ENCODE measurements at regions not wholly inside any gene's neighbourhood (a gene's known extent, or its start where the extent isn't known, plus 50 kb on each side); places are given as distances from the start of the nearest gene placed in this dataset.
"Not testable (repeated sequence)": the region's sequence is repeated elsewhere in the genome, so short reads cannot be mapped to it uniquely, and the experiment has no call there.

GRCh38 chr2:16391986-16392385, 273.6 kb downstream of the CYRIA start:
- DNase-seq, result no peak

GRCh38 chr2:16390561-16390960, 275.1 kb downstream of the CYRIA start:
- DNase-seq, result no peak

GRCh38 chr2:16389611-16390010, 276.0 kb downstream of the CYRIA start:
- DNase-seq, result no peak

GRCh38 chr2:16388199-16388830, 277.3 kb downstream of the CYRIA start:
- DNase-seq, result not testable (repeated sequence)

GRCh38 chr2:16387461-16387984, 278.1 kb downstream of the CYRIA start:
- DNase-seq, result no peak

GRCh38 chr2:16386431-16386830, 279.2 kb downstream of the CYRIA start:
- DNase-seq, result no peak

GRCh38 chr2:16386031-16386430, 279.6 kb downstream of the CYRIA start:
- DNase-seq, result no peak

- DNase-seq, result no peak
These were observed 280.3 kb downstream of the CYRIA start for GRCh38 chr2:16385341-16385740.

GRCh38 chr2:16383411-16383810, 282.2 kb downstream of the CYRIA start:
- DNase-seq, result no peak

- no peak for DNase-seq
These were observed 283.2 kb downstream of the CYRIA start for GRCh38 chr2:16382451-16382850.

GRCh38 chr2:16381511-16381910, 284.1 kb downstream of the CYRIA start:
- DNase-seq, result no peak

- DNase-seq, result not testable (repeated sequence)
These were observed 285.7 kb downstream of the CYRIA start for GRCh38 chr2:16379901-16380300.

GRCh38 chr2:16379061-16379460, 286.6 kb downstream of the CYRIA start:
- DNase-seq, result not testable (repeated sequence)

GRCh38 chr2:16378031-16378430, 287.6 kb downstream of the CYRIA start:
- DNase-seq, result no peak

GRCh38 chr2:16375981-16376380, 289.7 kb downstream of the CYRIA start:
- DNase-seq, result no peak

GRCh38 chr2:16375351-16375750, 290.3 kb downstream of the CYRIA start:
- no peak for DNase-seq

GRCh38 chr2:16374671-16375070, 291.0 kb downstream of the CYRIA start:
- DNase-seq, result no peak

- no peak for DNase-seq
These were observed 292.3 kb downstream of the CYRIA start for GRCh38 chr2:16373341-16373740.

GRCh38 chr2:16371751-16372150, 293.9 kb downstream of the CYRIA start:
- DNase-seq, result no peak

- no peak for DNase-seq
These were observed 296.7 kb downstream of the CYRIA start for GRCh38 chr2:16368951-16369350.

GRCh38 chr2:16368328-16368727, 297.3 kb downstream of the CYRIA start:
- DNase-seq, result no peak

GRCh38 chr2:16365366-16365765, 300.3 kb downstream of the CYRIA start:
- no peak for DNase-seq

- no peak for DNase-seq
These were observed 302.1 kb downstream of the CYRIA start for GRCh38 chr2:16363581-16363980.

- no peak for DNase-seq
These were observed 303.0 kb downstream of the CYRIA start for GRCh38 chr2:16362611-16363010.
